Coronary artery (tissue), 2 donors: ENCODE measurements at regions not wholly inside any gene's neighbourhood (a gene's known extent, or its start where the extent isn't known, plus 50 kb on each side); places are given as distances from the start of the nearest gene placed in this dataset.

Source experiments
- DNase-seq: peaks from one replicate; pipeline ENCODE4 v3.0.0-alpha.2; 2017; ENCODE audit warnings: low spot score
- H3K27ac ChIP-seq, 2 donors: fragments of 200-600 bp; sonication (generic); one replicate each; pipeline ENCODE4 v1.5.1; 2016 to 2019
- H3K4me3 ChIP-seq: fragments of 200-600 bp; sonication (generic); 2 replicates; pipeline ENCODE4 v1.5.1; 2016; ENCODE audit warnings: mild to moderate bottlenecking, moderate library complexity
- CTCF ChIP-seq: fragments of 200-600 bp; sonication (generic); IDR thresholded peaks from one replicate; pipeline ENCODE4 v1.5.1; 2019; ENCODE audit warnings: antibody characterized with exemption

GRCh38 chr5:100974082-100974481, 71.0 kb upstream of the ST8SIA4 start:
- no peak overlapping the region for H3K27ac ChIP-seq
- TF ChIP-seq CTCF, result no peak
- H3K4me3 ChIP-seq, result no peak overlapping the region
- DNase-seq, result no peak

GRCh38 chr5:100970646-100971255, 67.7 kb upstream of the ST8SIA4 start:
- Histone ChIP-seq H3K27ac (no peak overlapping the region), H3K4me3 (no peak overlapping the region)
- DNase-seq, result no peak
- no peak for TF ChIP-seq CTCF

GRCh38 chr5:100965291-100965690, 62.2 kb upstream of the ST8SIA4 start:
- no peak for DNase-seq
- TF ChIP-seq CTCF, result no peak
- no peak overlapping the region for H3K4me3 ChIP-seq

More at GRCh38 chr5:100965291-100965690, 62.2 kb upstream of the ST8SIA4 start:
- no peak overlapping the region for H3K27ac ChIP-seq
